GM19351 (cell line): ENCODE measurements at regions not wholly inside any gene's neighbourhood (a gene's known extent, or its start where the extent isn't known, plus 50 kb on each side); places are given as distances from the start of the nearest gene placed in this dataset.

Experiments
- ATAC-seq: cut with Tn5 transposase; IDR thresholded peaks from one replicate; pipeline ENCODE4 v1.9.1; 2021; ENCODE audit warnings: mild to moderate bottlenecking, moderate library complexity; ENCODE audit not compliant: unreplicated experiment

DNA sequence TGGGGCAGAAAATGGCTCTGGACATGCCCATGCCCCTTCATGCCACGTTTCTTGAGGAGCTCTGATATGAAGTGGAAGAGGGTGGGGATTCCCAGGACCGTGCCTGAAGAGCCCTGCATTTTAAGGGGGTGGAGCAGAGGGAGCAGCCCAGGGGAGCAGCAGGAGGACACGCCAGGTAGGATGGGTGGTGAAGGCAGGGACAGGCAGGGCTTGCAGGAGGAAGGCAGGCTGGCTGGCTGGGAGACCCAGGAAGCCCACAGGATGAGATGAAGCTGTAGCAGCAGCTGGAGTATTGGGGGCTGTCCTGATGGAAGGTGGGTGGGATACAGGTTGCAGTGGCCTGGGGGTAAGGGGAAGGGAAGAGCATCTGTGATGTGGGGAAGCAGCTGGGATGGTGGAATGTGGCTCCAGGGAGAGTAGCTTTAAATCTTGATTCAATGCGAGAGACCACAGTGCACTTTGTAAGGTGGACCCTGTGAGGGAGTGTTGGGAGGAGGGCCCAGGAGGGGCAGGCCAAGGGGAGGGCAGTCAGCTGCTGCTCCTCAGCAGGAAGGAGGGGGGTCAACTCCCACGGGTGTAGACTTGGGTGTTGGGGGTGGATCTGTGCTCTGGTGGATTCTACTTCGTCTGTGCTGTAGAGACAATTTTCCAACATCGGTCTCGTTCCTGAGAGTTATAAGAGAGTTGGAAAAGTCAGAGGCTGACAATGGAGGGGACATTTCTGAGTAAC, 242.6 kb upstream of the IRX4 start:
- no peak for ATAC-seq

DNA sequence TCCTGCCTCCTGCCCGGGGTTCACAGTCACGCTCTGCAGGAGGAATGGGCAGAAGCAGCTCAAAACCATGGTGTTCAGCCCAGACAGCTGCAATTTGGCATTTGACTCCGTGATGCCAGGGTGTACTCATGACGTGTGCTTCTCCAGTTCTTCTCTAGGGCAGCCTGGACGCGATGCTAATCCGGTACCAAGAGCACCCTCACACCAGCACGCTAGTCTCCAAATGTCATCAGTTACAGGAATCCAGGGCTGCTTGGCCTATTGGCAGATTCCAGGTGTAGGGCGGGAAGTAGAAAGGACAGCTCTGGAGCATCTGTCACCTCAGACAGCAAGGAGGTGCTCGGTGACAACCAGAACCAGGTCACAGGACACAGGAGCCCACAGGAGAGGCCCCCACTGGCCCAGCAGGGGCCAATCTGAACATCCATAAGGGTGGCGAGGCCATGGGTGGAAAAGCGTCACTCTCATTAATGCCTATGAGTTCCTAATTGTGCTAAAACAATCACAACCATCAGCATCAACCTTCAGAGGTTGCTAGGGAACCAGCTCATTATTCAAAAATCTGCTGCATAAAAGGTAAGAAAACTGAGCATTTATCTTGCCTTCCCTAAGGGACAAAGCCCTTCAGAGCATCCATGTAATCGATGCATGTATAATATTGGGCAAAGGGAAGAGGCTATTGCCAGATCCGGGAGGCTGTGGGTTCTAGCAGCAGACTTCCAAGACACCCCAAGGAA, 241.9 kb upstream of the IRX4 start:
- no peak for ATAC-seq

DNA sequence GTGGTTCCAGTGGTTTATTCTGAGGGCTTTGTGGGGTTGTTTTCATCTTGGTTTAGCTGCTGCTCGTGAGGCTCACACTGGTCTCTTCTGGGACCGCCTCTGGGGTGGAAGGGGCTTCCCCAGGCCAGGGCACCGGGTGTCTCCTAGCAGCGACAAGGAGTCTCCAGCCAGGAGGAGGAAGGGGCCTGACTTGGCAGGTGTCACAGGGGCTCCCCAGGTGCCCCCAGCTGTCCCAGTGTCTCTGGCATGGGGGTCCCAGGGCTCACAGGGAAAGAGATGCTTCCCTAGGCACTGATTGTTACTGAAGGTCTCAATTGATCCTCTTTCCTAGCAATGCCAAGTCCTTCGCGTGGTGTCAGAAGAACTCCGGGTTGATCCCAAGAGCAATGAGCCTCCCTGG, 241.1 kb upstream of the IRX4 start:
- ATAC-seq: no peak

DNA sequence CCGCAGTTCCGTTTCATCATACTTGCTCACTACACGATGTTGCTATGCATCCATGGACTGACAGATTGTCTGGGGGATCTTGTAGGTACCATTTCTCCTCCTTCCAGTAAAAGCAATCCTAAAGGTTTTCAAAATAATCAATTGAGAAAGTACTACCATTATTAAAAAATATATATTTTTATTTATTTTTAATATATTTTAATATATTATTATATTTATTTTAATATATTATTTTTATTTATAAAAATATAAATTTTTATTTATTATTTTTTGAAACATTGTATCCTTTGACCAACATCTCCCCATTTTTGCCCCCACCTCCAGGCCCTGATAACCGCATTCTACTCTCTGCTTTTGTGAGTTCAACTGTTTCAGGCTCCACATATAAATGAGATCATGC, 237.6 kb upstream of the IRX4 start:
- ATAC-seq: no peak

DNA sequence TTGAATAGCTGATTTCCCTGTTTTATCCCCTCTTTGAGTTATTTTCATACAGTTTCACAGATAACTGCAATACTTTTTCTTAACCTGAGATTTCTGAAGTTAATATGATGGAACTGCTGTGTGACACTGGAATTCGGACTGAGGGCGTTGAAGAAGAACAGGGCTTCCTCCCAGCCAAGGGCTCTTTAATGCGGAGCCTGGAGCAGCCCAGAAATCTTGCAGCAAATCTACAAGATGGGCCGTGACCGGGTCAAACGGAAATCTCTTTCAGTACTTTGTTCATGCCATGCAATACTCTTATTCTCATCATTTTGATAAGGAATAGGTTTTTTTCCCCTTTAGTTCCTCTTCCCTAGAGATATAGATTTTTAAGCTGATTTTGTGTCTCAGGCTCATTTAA, 236.8 kb upstream of the IRX4 start:
- no peak for ATAC-seq

DNA sequence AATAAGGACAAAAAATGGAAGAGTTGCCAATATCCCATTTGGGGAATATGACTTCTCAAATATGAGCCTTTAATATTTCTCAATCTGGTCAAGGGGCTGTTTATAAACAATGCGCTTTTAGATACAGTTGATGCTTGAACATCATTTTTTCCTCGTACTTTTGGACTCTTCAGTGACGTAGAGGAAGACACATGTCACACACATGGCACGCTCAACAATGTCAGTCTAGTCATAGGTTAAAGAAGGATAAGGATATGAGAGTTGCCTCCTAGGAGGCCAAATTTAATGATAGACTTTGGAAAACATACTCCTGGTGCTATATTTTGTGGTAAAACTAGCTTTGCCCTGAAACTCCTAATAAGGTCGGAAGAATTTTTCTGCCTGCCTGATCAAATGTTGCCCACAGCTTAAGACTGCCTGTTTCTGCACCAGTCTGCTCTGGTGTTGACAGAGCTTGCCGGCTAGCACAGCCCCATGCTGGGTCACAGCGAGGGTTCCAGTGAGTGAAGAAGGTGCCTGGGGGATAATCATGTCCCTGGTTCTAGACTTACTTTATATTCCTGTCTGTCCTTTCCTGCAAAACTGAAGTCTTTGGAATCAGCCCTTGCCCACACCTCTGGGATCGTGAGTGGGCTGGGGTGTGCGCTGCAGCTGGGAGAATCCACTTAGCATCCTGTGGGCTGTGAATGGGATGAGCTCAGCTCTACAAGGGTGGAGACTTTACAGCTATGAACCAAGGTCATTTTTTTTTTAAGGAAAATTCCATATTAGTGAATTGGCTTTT, 230.8 kb upstream of the IRX4 start:
- no peak for ATAC-seq

DNA sequence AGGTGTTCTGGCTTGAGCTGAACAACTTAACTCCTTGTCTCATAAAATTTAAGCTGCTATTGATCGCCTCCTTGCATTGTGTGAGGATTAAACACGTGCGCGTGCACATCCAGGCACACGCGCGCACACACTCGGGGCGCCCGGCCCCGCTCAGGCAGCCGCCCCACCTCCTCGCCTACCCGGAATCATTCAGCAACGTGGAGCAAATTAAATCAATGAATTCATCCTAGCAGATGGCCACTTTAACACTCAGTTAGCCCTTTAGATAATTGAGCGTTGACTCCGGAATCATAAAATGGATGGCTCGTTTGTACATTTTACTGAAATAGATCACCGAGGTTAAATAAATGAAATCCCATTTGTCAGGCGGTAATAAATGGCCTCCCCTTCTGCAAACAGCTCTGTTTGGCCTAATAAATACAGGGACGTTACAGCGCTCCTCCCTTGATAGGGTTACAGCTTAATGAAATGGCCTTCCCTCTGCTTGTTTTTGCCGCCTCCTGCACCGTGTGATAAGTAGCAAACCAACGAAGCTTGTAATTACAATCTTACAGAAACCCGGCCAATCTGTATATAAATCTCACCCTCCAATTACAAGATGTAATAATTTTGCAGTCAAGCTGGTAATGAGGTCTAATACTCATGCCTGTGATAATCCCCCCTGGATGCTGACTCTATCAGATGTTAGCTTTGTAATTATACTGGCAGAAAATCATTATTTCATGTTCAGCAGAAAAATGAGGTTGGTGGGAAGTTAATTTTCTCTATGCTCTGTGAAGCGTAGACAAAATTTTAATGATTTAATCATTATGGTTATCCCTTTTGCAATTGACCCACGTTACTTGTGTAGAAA, 229.7 kb upstream of the IRX4 start:
- no peak for ATAC-seq

DNA sequence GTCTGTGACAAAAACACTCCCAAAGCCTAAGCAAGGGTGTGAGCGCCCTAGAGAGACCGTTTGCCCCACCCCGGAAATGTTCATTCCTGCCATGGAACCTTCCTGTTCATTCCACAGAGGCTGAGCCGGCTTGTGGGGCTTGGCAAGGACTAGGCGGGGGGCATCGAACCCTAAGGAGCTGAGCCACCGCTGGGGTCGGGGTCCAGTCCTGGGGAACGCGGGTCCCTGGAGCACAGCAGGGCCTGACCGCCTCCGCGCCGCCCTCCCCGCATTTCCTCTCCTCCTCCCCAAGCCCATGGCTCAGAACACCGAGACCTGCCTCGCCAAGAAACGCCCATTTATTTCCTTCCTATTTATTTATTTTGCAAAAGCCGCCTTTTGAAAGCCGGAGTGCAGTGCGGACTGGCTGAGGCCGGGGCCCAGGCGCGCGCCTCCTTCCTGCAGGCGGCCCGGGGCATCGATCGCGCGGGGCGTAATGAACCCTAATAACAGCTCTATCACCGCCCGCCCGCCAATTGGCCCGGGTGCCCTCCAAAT, 228.9 kb upstream of the IRX4 start:
- no peak for ATAC-seq

DNA sequence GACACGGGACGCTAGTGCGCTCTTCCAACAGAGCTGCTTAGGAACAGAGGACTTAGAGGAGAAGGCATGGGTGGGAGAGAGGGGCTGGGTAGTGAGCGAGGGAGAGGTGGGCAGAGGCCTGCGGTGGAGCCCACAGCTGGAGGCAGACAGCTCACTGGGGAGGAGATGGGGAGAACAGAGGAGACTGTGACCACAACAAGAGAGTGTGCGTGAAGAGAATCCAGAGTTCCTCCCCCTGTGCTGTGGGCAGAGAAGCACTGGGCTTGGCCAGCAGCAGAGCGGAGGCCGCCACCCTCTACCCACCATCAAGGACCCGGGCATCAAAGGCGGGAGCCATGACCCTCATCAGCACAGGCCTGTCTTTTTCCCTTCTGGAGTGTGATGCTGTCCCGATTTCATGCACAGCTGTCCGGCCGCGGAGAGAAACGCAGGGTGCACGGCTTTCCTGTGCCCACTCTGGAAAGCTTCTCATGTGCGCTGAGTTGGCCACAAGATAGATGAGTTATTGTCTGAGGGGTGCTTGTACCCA, 228.3 kb upstream of the IRX4 start:
- ATAC-seq: no peak

DNA sequence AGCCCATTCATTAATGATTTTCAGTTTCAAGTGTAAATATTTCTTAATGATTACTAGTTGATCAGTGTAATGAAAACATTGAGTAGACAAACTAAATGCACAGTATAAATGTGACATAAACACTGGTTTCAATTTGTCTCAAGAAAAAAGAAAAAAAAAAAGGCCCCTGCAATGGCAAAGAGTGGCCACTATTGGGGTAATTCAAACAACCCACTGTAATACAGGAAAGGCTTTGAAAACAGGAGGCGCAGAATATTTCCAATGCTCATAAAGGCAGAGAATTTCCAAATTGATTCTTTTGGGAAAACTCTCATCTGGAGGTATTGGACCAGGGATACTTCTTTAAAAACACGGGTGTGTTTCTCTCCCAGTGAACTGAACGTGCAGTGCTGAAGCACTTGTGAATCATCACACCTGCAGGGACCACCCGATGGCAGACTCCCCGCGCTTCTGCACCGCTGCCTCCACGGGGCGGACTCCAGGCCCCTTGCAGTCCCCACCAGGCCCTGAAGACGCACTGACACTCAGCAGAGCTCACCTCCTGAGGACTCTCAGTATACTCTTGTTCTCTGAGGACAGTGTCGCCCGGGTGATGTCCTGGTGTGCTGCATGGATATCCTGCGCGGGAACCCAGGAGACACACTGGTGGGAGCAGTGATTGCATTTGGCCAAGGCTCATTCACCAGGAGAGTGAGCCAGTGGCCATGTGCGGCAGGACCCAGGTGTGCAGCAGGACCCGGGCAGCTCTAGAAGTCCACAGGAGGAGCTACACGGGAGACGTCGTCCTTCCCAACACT, 227.6 kb upstream of the IRX4 start:
- ATAC-seq: no peak

DNA sequence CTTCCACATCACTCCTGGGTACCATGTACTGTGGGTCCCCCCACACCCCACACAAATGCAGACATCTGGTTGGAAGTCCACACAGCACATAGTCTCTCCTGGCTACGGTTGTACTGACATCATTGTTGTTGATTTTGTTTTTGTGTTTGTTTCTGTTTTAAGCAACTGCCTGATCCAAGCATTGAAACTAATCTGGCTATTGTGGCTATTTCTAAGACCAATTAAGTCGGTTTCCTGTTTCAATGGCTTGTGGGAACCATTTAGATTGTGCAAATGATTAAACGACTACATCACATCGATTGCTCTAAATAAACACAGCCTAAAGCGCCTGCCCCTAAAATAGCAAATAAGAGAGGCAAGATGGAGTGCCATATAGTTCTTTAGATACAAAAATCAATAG, 226.8 kb upstream of the IRX4 start:
- no peak for ATAC-seq

DNA sequence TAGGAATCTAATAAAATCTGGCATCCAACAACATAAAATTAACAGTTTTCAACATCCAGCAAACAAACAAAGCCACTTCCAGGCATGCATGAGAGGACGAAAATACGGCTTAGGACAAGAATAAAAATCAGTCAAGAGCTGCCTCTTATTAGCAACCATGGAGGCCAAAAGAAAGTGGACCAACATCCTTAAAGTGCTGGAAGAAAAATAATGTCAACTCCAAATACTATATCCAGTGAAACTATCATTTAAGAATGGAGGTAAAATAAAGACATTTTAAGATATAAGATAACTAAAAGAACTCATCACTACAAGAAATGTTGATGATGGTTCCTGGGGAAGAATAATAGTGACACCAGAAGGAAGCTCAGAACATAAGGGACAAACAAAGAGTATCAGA, 224.0 kb upstream of the IRX4 start:
- no peak for ATAC-seq

DNA sequence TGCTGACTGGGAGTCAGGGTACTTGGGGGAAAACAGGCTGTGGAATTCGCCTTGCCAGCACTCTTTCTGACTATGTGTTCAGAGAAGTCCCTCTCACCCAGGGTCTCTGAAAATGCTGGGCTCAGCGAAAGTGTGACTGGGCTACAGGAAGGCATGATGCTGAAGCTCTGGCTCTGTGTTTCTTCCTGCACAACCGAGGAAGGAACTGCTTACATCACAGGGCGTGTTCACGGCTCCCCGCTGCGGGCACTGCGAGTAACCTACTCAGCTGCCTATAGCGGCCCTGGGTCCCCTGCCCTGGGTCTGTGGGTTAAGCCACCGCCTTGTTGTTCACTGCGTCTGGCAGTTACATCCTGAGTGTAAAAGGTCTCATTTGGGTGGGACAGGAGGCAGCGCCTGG, 222.4 kb upstream of the IRX4 start:
- no peak for ATAC-seq

DNA sequence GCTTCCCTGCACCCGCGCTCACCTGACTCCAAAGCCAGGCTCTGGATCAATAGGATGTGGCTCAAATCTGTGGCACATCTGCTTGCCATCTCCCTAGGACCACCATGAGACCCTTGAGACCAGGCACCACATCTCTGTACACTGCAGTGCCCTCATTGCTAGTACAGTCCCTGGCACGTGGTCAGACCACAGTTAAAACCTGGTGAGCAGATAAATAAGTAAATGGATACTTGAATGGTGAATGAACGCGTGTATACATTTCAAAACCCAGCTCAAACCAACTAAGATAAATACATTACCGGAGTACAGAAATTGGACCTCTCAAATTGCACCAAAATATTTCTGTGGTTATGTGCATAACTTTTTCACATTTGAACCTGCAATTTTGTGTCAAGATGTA, 221.2 kb upstream of the IRX4 start:
- ATAC-seq: no peak

DNA sequence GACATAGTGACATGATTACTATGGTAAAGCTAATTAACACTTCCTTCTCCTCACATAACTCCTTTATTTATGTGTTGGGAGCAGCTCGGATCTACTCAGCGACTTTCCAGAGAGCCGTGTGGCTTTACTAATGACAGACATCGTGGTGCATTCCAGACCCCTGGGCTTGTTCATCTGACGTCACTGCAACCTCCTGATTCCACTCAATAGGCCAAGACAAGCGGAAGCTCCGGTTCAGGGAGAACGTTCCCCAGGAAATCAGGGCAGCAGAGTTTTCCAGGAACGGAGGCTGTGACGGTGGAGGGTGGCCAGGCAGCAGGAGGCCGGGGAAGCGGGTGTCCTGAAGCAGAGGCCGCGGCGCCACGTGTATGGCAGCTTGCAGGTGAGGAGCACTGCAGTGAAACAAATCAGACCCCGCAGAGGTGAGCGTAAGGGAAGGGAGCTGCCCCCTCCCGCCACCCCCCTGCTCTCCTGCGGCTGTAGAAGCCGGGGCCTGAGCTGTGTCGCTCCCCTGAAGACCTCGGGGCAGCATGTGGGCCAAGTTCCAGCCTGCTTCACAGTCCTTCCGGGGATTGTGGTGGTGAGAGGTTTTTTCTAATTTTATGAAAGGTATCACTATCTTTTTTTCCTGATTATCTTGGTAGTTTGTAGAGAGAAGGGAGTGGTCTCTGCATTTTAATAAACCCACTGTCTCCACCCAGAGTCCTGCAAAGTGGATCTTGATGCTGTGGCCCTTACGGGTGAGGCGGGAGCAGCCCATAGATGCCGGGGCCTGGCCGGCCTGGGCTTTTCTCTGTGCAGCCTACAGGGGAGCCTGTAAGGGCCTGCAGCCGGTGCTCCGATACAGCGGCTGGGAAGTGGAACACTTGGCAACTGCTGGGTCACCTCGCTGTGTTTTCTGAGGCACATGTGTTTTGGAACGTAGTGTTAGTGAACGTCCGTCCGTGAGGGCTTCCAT, 220.4 kb upstream of the IRX4 start:
- no peak for ATAC-seq

DNA sequence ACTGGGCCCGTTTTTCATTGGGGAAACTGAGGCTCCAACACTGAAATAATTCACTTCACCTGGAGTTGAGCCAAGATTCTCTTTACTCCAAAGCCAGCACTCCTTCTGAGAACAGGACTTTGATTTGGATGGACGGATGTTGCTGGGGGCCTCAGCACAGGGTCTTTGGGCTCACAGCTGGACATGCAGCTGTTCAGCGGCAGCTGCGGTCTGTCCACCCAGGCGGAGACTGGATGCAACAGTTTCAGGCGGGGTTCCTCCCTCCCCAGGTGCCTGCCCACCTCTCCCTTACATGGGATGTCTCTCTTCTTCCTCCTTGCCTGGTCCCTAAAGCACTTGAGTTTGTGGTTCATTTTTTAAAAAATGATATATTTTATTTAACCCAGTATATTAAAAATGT, 219.0 kb upstream of the IRX4 start:
- ATAC-seq: no peak

DNA sequence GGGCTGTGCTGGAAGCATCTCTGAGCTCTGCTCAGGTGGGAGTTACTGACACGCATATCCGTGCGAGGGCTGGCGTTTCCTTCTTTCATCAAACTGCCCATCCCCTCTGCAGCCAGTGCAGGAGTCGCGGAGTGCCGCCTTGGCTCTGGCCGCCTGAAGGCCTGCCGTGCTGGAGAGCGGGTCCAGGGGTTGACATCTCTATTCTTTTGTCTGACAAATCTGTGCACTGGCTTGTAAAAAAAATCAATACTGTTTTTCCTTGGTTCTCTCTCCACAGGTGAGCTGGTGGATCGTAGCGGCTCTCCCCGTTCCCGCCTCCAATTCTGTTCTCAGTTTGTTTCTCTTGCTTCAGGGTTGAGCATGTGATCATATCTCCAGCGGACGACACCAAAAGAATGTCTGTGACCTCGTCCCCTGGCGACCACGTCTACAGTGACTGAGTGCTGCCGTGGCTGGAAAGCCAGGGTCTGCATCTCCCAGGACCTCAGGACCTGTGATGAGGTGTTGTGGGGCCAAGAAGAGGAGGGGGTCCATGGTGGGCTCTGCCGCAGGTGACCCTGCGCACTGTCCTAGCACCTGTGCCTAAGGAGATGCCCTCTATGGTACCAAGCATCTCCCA, 214.3 kb upstream of the IRX4 start:
- no peak for ATAC-seq

DNA sequence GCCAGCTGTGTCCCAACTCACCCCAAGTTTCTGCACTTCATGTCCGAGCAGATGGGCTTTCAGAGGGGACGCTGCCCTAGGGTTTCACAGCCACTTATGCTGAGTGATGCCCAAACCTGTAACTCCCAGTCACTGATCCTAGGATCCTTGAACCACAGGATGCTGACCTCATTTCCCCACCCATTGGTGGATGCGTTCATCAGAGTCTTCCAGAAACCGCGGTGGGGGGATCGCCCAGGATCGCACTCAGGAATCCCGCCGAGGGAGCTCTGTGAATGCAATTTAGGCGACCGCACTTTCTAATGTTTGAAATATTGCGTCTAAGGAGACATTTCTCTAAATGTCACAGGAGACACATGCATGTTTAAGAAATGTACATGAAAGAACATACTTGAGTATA, 212.3 kb upstream of the IRX4 start:
- no peak for ATAC-seq
